CD4-positive, alpha-beta T cell treated with Interleukin-12 subunit alpha and Interleukin-12 subunit beta, for 1 hour (primary cell): ENCODE measurements at regions not wholly inside any gene's neighbourhood (a gene's known extent, or its start where the extent isn't known, plus 50 kb on each side); places are given as distances from the start of the nearest gene placed in this dataset.
"Not testable (repeated sequence)": the region's sequence is repeated elsewhere in the genome, so short reads cannot be mapped to it uniquely, and the experiment has no call there.

Source experiments
- DNase-seq: peaks from one replicate; pipeline ENCODE4 v3.0.0-alpha.2; 2020

DNA sequence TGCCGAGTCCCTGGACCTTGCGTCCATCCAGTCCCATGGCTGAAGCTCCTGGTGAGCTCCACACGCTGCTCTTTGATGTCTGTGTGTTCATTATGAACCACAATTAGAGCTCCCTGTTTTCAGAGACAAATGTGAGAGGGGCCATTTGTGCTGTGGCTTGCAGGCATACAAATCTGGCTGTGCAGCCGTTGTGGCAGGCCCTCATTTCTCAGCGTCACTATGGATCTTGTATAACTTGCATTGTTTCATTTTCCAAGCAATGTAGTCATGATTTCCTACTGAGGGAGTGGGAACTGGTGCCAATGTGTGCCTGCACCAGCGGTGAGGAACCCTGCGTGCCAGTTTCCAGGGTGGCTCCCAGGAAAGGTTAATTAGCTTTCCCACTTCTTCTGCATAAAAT, 542.6 kb downstream of the TMEM114 start:
- no peak for DNase-seq

GRCh38 chr16:8044796-8045195, 545.5 kb downstream of the TMEM114 start:
- DNase-seq, result no peak

DNA sequence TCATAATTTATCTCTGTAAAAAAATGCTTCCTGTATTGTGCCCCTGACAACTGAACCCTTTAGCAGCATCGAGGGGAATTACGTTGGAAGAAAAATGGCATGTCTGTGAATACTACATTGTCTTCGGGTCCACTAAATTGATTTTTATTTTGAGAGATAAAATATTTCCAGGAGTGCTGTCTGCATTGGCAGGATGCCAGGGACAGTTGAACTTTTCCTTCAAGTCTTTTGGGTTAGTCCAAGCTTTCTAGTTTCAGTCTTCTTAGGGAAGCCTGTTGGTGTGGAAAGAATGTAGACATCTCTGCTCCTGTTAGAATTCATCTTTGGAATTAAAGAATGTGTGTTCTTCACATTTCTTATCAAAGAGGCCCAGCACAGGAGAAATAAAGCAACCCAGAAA, 557.9 kb downstream of the TMEM114 start:
- no peak for DNase-seq

DNA sequence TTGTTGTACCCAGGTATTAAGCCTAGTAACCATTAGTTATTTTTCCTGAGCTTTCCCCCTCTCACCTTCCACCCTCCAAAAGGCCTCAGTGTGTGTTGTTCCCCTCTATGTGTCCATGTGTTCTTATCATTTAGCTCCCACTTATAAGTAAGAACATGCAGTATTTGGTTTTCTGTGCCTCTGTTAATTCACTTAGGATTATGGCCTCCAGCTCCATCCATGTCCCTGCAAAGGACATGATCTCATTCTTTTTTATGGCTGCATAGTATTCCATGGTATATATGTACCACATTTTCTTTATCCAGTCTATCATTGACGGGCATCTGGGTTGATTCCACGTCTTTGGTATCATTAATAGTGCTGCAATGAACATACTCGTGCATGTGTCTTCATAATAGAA, 560.3 kb downstream of the TMEM114 start:
- DNase-seq, result not testable (repeated sequence)

DNA sequence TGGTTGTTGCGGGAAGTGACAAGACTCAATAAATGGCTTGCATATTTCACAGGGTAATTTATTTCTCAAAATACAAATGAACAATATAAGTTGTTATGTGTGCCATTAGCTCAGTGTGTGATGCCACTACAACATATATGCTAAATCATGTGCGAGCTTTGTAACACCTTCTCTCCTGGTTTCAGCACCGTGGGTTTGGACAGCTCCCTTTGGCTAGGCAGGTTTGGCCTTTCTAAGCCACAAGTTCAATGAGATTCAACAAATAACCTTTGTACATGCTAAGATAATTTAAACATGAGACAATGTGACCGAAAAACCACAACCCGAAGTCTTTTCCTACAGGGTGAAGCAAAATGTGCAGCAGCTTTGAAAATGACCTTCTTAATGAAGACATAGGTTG, 563.9 kb downstream of the TMEM114 start:
- no peak for DNase-seq

GRCh38 chr16:8023326-8023725, 567.0 kb downstream of the TMEM114 start:
- no peak for DNase-seq

DNA sequence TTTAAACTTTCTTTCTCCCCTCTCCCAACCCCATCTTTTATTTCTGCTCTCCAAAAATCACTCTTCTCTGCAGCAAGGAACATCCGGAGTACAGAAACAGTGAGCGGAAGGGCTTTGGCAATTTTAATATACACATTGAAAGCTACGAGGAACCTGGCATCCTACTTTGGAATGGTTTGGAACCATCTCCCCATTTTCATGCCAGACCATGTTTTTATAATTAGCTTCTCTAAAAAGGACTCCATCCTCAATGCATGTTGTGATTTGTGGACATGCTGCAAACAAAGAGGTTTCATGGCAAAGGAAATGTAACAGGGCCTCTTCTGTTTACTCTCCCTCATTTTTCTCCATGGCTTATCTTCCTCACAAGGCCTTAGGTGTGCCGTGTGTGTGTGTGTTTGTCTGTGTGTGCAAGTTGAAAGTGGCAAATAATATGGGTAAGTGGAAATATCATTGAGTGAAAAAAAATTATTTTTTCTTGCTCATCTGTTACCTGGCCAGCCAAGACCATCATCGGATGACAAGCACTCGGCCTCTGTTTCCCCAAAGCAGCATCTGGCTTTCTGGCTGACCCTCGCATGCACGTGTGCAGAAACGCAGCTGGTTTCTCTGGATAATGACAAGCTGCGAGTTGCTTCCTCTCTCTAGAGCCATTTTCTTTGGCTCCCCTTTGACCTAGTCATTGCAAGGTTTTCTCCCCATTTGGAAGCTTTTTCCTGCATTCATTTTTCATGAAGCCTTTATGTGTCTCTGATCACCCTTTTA, 585.0 kb downstream of the TMEM114 start:
- DNase-seq, result no peak

DNA sequence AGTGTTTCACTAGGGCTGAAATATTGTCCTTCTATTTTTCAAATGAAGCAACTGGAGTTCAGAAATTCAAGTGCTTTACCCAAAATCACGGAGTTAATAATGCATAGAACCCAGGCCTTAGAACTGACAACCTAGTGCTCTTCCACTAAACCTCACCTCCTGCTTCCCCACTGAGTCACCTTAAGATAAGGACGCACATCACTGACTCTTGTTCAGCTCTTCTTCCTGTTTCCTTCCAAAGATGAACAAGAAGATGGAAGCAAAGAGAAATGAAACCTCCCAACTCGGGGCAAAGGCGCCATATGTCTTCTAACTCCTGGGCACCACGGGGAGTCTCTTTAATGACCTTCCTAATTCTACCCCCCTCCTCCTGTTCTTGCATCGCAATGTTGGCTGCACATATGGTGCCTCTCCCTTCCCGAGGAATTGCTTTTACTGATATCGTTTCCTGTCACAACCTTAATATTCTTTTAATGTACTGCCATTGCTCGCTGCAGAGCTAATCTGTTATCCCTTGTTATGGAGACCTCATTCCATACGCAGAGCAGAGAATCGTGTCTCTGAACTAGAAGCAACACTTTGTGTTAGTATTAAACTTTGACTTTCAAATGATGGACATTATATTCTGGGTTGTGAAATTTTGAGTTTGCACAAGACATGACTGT, 591.4 kb downstream of the TMEM114 start:
- no peak for DNase-seq

- no peak for DNase-seq
Observed at GRCh38 chr16:7997966-7998365, 592.3 kb downstream of the TMEM114 start.

GRCh38 chr16:7992616-7993015, 597.7 kb downstream of the TMEM114 start:
- no peak for DNase-seq

GRCh38 chr16:7990626-7991260, 599.6 kb downstream of the TMEM114 start:
- DNase-seq, result no peak

DNA sequence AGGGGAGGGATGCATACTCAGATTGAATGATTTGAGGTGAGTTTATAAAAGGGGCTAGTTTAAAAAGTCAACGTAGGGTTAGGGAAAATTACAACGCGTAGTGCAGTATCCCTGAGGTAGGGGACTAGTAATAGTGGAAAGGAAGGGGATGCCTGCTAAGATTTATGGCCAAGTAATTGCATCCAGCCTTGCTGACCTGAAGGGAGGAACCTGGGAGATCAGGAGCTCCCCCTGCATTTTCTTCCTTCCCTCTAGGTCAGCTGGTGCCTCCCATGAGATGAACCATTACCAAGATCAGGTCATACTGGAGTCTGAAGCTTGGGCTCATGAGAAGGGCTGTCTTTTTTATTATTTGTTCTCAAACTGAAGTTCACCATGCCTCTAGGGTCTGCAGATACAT, 606.6 kb downstream of the TMEM114 start:
- no peak for DNase-seq

- DNase-seq, result no peak
Observed at GRCh38 chr16:7980133-7980483, 610.2 kb downstream of the TMEM114 start.

- DNase-seq, result no peak
Observed at GRCh38 chr16:7979448-7980132, 610.7 kb downstream of the TMEM114 start.

DNA sequence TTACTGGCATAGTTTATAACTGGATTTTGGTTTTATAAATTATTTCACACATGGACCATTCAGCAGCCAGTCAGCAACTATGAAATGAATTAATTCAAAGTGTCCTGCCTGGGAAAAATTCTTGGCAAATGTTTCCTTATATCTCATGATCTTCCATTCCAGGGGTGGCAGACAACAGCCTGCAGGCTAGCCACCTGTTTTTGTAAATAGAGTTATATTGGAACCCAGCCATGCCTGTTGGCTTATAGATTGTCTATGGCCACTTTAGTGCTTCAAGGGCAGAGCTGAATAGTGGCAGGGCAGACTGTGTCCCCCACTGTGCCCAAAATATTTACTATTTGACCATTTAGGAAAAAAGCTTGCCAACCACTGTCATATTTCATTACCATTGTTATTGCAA, 613.7 kb downstream of the TMEM114 start:
- DNase-seq, result no peak

- no peak for DNase-seq
Observed at GRCh38 chr16:7976125-7976524, 614.2 kb downstream of the TMEM114 start.

DNA sequence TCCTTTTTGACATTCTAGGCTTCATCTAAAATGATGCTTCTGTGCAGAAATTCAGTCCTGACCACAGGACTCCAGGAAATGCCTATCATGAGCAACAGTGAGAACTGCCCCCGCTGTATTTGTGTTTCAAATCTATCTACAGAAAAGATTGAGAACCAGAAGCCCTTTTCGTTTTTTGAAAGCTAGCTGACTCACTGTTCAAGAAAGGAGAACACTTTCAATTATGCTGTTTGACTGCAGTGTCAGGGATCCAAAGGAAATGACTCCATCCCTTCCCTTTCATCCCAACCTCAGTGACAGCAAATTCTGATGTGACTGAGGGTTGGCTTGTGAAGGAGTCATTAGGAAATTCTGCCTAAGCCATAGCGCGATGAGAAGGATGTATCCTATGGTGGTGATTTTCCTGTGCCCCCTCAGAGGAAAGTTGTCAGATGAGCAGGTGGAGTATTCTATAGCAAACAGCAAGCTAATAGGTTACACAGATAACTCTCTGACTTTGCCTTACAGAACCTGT, 622.3 kb downstream of the TMEM114 start:
- no peak for DNase-seq

DNA sequence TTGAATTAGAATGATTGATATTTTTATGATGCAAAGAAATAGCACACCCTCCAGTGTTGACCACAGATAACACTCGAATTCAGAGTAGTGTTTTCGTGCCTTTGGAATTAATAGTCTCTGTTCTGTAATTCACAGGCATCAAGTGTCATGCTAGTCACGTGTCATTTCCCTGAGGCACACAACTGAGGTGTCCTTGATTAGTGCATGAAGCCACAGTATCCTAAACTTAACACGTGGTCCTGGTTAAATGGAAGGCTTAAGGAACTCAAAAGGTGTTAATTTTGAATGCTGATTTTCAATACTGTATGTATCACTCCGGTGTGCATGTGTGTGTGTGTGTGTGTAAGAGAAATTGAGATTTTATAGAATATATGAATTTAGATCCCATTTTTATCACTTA, 625.6 kb downstream of the TMEM114 start:
- no peak for DNase-seq

GRCh38 chr16:7964167-7964566, 626.1 kb downstream of the TMEM114 start:
- DNase-seq, result no peak

- no peak for DNase-seq
Observed at GRCh38 chr16:7962091-7962879, 628.0 kb downstream of the TMEM114 start.

DNA sequence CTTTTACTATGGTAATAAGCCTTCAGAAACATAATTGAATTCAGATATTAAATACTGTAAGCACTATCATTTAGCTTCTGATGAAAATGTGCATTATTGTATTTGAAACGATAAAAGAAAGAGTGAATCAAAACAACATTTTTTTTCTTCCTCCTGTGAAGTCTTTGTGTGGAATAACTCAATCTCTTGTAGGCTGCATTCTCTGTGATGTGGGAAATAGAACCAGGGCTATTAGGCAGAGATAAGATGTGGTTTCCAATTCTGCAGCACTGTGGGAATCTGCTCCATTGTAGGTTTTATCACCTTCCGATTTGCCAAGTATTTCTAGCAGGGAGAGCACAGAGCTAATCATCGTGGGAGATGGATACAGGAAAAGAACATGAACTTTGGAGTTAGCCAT, 624.5 kb downstream of the RBFOX1 start:
- DNase-seq, result no peak

DNA sequence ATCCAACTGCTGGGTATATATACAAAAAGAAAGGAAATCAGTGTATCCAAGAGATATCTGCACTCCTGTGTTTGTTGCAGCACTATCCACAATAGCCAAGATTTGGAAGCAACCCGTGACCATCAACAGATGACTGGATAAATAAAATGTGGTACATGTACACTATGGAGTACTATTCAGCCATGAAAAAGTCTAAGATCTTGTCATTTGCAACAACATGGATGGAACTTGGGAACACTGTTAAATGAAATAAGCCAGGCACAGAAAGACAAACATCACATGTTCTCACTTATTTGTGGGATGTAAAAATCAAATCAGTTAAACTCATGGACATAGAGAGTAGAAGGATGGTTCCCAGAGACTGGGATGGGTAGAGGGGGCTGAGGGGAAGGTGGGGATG, 620.7 kb downstream of the RBFOX1 start:
- no peak for DNase-seq

DNA sequence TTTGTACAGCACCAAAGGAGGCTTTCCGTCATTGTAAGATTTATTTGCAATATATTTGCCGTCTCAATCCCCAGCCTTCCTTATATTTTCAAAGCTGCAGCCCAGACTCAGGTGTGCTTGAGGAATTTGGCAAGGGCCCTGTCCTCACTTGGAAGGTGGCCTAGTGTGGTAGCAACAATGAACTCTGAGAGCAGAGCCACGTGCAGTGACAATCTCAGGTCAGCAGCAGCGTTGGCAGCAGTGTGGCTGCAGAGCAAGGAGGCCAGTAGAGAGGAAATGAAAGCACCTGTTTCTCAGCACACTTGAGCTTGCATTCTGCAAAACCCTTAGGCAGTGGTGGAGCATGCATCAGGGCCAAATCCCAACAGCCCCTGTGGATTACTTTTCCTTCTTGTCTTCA, 613.5 kb downstream of the RBFOX1 start:
- no peak for DNase-seq
